Nephron progenitor cell (in vitro differentiated cells): ENCODE measurements at regions not wholly inside any gene's neighbourhood (a gene's known extent, or its start where the extent isn't known, plus 50 kb on each side); places are given as distances from the start of the nearest gene placed in this dataset.

Experiments
- DNase-seq: peaks from one replicate; pipeline ENCODE4 v3.0.0; 2021
- H3K27ac Mint-ChIP-seq: 2 replicates; pipeline ENCODE4 v1.8.0; 2021; ENCODE audit warnings: mild to moderate bottlenecking, moderate library complexity, mixed read lengths
- H3K27me3 Mint-ChIP-seq: 2 replicates; pipeline ENCODE4 v1.8.0; 2021; ENCODE audit warnings: mild to moderate bottlenecking, low read depth, mixed read lengths; ENCODE audit not compliant: poor library complexity
- H3K36me3 Mint-ChIP-seq: 2 replicates; pipeline ENCODE4 v1.8.0; 2021; ENCODE audit warnings: low read depth, mixed read lengths
- H3K4me1 Mint-ChIP-seq: 2 replicates; pipeline ENCODE4 v1.8.0; 2021; ENCODE audit warnings: mixed read lengths
- H3K4me3 Mint-ChIP-seq: 2 replicates; pipeline ENCODE4 v1.8.0; 2021; ENCODE audit warnings: mild to moderate bottlenecking, moderate library complexity, mixed read lengths
- H3K9me3 Mint-ChIP-seq: 2 replicates; pipeline ENCODE4 v1.8.0; 2021; ENCODE audit warnings: mild to moderate bottlenecking, moderate library complexity, mixed read lengths
- TF ChIP-seq, protein P1 (sequence below): fragments of 200-600 bp; sonication (generic); IDR thresholded peaks from 2 replicates; pipeline ENCODE4 v1.5.0; 2021; ENCODE audit warnings: antibody characterized with exemption

DNA sequence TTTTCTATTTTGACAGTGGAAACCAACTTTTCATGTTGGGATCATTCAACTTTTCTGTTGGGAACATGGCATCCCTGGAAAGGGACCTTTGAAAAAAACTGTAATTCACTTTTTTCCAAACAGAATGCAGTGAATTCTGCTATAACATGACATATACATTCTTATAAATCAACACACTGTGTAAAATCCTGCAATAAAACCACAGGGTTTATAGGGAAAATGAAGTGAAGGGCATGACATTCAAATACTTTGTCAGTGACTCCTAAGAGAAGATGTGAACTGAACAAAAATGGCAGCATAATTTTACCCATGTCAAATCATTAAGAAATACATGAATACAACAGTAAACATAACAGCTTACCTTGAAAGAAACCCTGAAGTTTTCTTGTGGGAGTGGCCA, 264.5 kb upstream of the ANKRD50 start:
- no peaks in the 10 kb centered on the region for H3K27me3 Mint-ChIP-seq
- no peak overlapping the region for H3K4me3 Mint-ChIP-seq
- no peak for DNase-seq
- peaks cover 33% of the 10 kb centered on the region for H3K4me1 Mint-ChIP-seq
- TF ChIP-seq, protein P1, sequence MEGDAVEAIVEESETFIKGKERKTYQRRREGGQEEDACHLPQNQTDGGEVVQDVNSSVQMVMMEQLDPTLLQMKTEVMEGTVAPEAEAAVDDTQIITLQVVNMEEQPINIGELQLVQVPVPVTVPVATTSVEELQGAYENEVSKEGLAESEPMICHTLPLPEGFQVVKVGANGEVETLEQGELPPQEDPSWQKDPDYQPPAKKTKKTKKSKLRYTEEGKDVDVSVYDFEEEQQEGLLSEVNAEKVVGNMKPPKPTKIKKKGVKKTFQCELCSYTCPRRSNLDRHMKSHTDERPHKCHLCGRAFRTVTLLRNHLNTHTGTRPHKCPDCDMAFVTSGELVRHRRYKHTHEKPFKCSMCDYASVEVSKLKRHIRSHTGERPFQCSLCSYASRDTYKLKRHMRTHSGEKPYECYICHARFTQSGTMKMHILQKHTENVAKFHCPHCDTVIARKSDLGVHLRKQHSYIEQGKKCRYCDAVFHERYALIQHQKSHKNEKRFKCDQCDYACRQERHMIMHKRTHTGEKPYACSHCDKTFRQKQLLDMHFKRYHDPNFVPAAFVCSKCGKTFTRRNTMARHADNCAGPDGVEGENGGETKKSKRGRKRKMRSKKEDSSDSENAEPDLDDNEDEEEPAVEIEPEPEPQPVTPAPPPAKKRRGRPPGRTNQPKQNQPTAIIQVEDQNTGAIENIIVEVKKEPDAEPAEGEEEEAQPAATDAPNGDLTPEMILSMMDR = no peak
- no peak overlapping the region for H3K27ac Mint-ChIP-seq
- no peaks in the 10 kb centered on the region for H3K9me3 Mint-ChIP-seq
- no peaks in the 10 kb centered on the region for H3K36me3 Mint-ChIP-seq

- Mint-ChIP-seq H3K9me3 (peaks cover 10% of the 10 kb centered on the region), H3K27me3 (no peaks in the 10 kb centered on the region), H3K27ac (no peak overlapping the region), H3K4me3 (no peak overlapping the region), H3K4me1 (peaks cover 25% of the 10 kb centered on the region), H3K36me3 (peaks cover 8% of the 10 kb centered on the region)
- TF ChIP-seq, protein P1 = no peak
- no peak for DNase-seq
Measured at GRCh38 chr4:124974152-124974551, 261.6 kb upstream of the ANKRD50 start.

DNA sequence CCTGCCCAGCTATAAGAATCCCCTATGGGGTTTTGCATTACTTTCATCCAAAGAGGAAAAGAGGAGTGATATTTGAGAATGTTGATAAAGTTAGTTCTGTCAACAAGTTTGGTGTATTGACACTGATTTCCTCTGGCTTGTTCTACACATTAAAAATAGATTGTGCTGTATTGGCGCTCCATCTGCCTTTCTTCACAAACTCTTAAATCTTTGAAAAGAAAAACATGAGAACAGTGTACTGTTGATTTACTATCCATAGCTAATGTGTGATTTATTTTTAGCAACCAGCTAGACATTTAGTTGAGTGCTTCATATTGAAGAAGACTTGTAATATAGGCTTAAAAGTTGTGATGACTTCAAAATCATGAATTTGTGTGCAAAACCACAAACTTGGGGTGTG, 261.2 kb upstream of the ANKRD50 start:
- TF ChIP-seq, protein P1 = no peak
- H3K27me3 Mint-ChIP-seq = no peaks in the 10 kb centered on the region
- peaks cover 8% of the 10 kb centered on the region for H3K36me3 Mint-ChIP-seq
- peaks cover 23% of the 10 kb centered on the region for H3K4me1 Mint-ChIP-seq
- peak overlapping the region; percentile 83 for H3K27ac Mint-ChIP-seq
- no peak overlapping the region for H3K4me3 Mint-ChIP-seq
- H3K9me3 Mint-ChIP-seq = peaks cover 10% of the 10 kb centered on the region
- DNase-seq = no peak

GRCh38 chr4:124970011-124970410, 257.5 kb upstream of the ANKRD50 start:
- Mint-ChIP-seq H3K9me3 (peaks cover 10% of the 10 kb centered on the region), H3K27me3 (peaks cover 4% of the 10 kb centered on the region), H3K36me3 (peaks cover 8% of the 10 kb centered on the region), H3K27ac (no peak overlapping the region), H3K4me1 (peaks cover 24% of the 10 kb centered on the region), H3K4me3 (no peak overlapping the region)
- no peak for DNase-seq
- TF ChIP-seq, protein P1 = no peak

GRCh38 chr4:124965497-124965891, 253.0 kb upstream of the ANKRD50 start:
- TF ChIP-seq, protein P1 = no peak
- Mint-ChIP-seq H3K4me1 (peaks cover 5% of the 10 kb centered on the region), H3K27me3 (peaks cover 4% of the 10 kb centered on the region), H3K4me3 (no peak overlapping the region), H3K27ac (no peak overlapping the region), H3K9me3 (peaks cover 34% of the 10 kb centered on the region), H3K36me3 (peaks cover 18% of the 10 kb centered on the region)
- no peak for DNase-seq

DNA sequence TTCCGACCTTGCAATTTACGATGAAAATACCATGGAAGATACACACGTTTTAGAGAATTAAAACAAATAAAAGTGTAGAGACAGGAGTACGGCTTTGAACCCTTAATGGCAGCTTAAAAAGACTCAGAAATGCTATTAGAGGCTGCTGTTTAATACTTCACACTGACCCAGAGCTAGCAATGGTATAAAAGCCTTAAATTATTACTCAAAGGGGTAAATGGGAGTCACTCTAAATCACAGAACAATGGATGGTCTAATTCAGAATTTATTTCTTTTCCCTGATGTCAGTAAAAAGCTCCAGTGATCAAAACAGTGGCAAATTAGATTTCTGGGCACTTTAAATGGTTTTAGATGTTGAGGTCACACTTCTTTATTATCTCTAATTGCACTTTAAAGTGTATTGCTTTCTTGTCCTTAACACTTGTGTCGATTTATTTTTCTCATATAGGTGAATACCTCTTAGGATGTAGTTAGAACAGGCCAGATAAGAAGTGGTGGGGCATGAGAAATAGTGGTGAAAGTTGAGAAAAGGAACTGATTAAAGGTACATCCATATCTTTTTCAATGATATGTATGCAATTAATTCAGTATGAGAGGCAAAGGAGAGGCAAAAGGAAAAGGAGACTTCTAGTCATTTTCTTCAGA, 252.4 kb upstream of the ANKRD50 start:
- TF ChIP-seq, protein P1 = no peak
- no peak for DNase-seq
- Mint-ChIP-seq H3K27me3 (peaks cover 4% of the 10 kb centered on the region), H3K9me3 (peaks cover 35% of the 10 kb centered on the region), H3K4me3 (no peak overlapping the region), H3K36me3 (peaks cover 22% of the 10 kb centered on the region), H3K4me1 (peaks cover 5% of the 10 kb centered on the region), H3K27ac (no peak overlapping the region)
